MM.1S (cell line): ENCODE measurements at regions not wholly inside any gene's neighbourhood (a gene's known extent, or its start where the extent isn't known, plus 50 kb on each side); places are given as distances from the start of the nearest gene placed in this dataset.

Experiments used
- DNase-seq: peaks from one replicate; pipeline ENCODE4 v3.0.0-alpha.2; 2015
- H2AFZ ChIP-seq: fragments of 300-600 bp; sonication (generic); 2 replicates; pipeline ENCODE4 v1.6.0; 2016; ENCODE audit warnings: antibody characterized with exemption, low read length
- H3F3A ChIP-seq: fragments of 300-600 bp; sonication (generic); 2 replicates; pipeline ENCODE4 v1.6.1; 2016; ENCODE audit warnings: mild to moderate bottlenecking, antibody characterized with exemption, low read length, moderate library complexity, mixed read lengths; ENCODE audit not compliant: insufficient read depth
- H3K27ac ChIP-seq: fragments of 300-600 bp; sonication (generic); 2 replicates; pipeline ENCODE4 v1.5.1; 2016; ENCODE audit warnings: mild to moderate bottlenecking, low read length
- H3K27me3 ChIP-seq: fragments of 300-600 bp; sonication (generic); replicated peaks from 2 replicates; pipeline ENCODE4 v1.6.0; 2016; ENCODE audit warnings: low read length; ENCODE audit not compliant: insufficient read depth
- H3K36me3 ChIP-seq: fragments of 300-600 bp; sonication (generic); replicated peaks from 2 replicates; pipeline ENCODE4 v1.6.1; 2016; ENCODE audit warnings: mild to moderate bottlenecking, low read length, mixed read lengths; ENCODE audit not compliant: insufficient read depth
- H3K4me1 ChIP-seq: fragments of 300-600 bp; sonication (generic); 2 replicates; pipeline ENCODE4 v1.6.1; 2016; ENCODE audit warnings: low read length, mixed read lengths
- H3K4me2 ChIP-seq: fragments of 300-600 bp; sonication (generic); 2 replicates; pipeline ENCODE4 v1.6.0; 2016; ENCODE audit warnings: low read depth, low read length
- H3K4me3 ChIP-seq: fragments of 300-600 bp; sonication (generic); 2 replicates; pipeline ENCODE4 v1.5.1; 2016; ENCODE audit warnings: low read length, mixed read lengths
- H3K79me2 ChIP-seq: fragments of 300-600 bp; sonication (generic); 2 replicates; pipeline ENCODE4 v1.6.1; 2016; ENCODE audit warnings: mixed run types, low read length, mixed read lengths
- H3K9ac ChIP-seq: fragments of 300-600 bp; sonication (generic); 2 replicates; pipeline ENCODE4 v1.6.1; 2016; ENCODE audit warnings: low read length, mixed read lengths
- H3K9me2 ChIP-seq: fragments of 300-600 bp; sonication (generic); replicated peaks from 2 replicates; pipeline ENCODE4 v1.6.1; 2016; ENCODE audit warnings: mild to moderate bottlenecking, low read length, mixed read lengths; ENCODE audit not compliant: insufficient read depth
- H3K9me3 ChIP-seq: fragments of 300-600 bp; sonication (generic); replicated peaks from 2 replicates; pipeline ENCODE4 v1.6.1; 2016; ENCODE audit warnings: mild to moderate bottlenecking, low read length, mixed read lengths; ENCODE audit not compliant: insufficient read depth
- H4K20me1 ChIP-seq: fragments of 300-600 bp; sonication (generic); 2 replicates; pipeline ENCODE4 v1.6.1; 2016; ENCODE audit warnings: mild to moderate bottlenecking, low read length, moderate library complexity, mixed read lengths; ENCODE audit not compliant: insufficient read depth
- CTCF ChIP-seq: fragments of 300-600 bp; sonication (generic); IDR thresholded peaks from 2 replicates; pipeline ENCODE4 v1.5.1; 2016; ENCODE audit warnings: antibody characterized with exemption, low read length, mixed read lengths
- EZH2 ChIP-seq: fragments of 300-600 bp; sonication (generic); optimal IDR thresholded peaks from 2 replicates; pipeline ENCODE3; 2017; ENCODE audit warnings: low read depth, mild to moderate bottlenecking, antibody characterized with exemption, low read length, mixed read lengths
- EZH2phosphoT487 ChIP-seq: fragments of 300-600 bp; sonication (generic); IDR thresholded peaks from 2 replicates; pipeline ENCODE4 v1.6.1; 2018; ENCODE audit warnings: antibody characterized with exemption, low read length

DNA sequence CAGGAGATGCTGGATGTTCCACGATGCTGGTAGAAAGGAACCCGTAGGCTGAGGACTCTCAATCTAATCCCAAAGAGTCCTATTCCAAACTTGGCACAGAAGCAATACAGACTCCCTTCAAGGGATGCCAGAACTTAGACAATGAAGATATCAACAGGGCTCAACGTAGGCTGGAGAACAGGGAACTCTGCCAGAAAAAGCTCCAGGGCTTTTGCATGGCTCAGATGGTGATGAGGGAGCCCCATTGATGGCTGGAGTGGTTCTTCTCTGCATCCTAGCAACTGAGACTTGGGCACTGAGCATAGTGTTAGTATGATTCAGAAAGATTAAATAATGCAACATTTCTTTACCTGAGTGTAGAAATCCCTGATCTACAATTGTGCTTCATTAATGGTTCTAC, 117.2 kb upstream of the NCK2 start:
- DNase-seq = no peak
- Histone ChIP-seq H3F3A (no peaks in the 10 kb centered on the region), H3K9me2 (no peaks in the 10 kb centered on the region), H3K79me2 (no peaks in the 10 kb centered on the region), H3K4me2 (no peak overlapping the region), H3K4me3 (no peak overlapping the region), H3K4me1 (no peaks in the 10 kb centered on the region), H3K9me3 (no peaks in the 10 kb centered on the region), H2AFZ (no peak overlapping the region), H3K27ac (no peak overlapping the region), H3K27me3 (no peaks in the 10 kb centered on the region), H3K9ac (no peak overlapping the region), H4K20me1 (no peaks in the 10 kb centered on the region), H3K36me3 (no peaks in the 10 kb centered on the region)
- TF ChIP-seq EZH2 = no peak
- no peak for TF ChIP-seq CTCF
- no peak for TF ChIP-seq EZH2phosphoT487

DNA sequence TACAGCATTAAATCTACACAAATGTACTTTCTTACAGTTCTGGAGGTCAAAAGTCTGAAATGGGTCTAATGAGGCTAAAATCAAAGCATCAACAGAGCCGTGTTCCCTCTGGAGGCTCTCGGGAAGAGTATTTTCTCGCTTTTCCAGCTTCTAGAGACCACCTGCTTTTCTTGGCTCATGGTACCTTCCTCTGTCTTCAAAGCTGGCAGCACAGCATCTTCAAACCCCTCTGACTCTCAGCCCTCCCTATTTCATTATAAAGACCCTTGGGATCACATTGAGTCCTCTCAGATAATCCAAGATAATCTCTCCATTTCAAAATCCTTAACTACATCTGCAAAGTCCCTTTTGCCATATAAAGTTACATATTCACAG, 117.8 kb upstream of the NCK2 start:
- DNase-seq = no peak
- H3K4me2 ChIP-seq = no peak overlapping the region
- TF ChIP-seq CTCF = no peak
- TF ChIP-seq EZH2 = no peak
- TF ChIP-seq EZH2phosphoT487 = no peak

GRCh38 chr2:105626212-105626965, 118.3 kb upstream of the NCK2 start:
- no peak overlapping the region for H2AFZ ChIP-seq
- H3K79me2 ChIP-seq = no peaks in the 10 kb centered on the region
- no peaks in the 10 kb centered on the region for H3F3A ChIP-seq
- H4K20me1 ChIP-seq = no peaks in the 10 kb centered on the region
- DNase-seq = no peak
- H3K4me3 ChIP-seq = no peak overlapping the region
- no peaks in the 10 kb centered on the region for H3K27me3 ChIP-seq
- no peaks in the 10 kb centered on the region for H3K4me1 ChIP-seq
- H3K9me3 ChIP-seq = no peaks in the 10 kb centered on the region
- no peak overlapping the region for H3K27ac ChIP-seq
- no peaks in the 10 kb centered on the region for H3K36me3 ChIP-seq
- no peak overlapping the region for H3K4me2 ChIP-seq
- no peak overlapping the region for H3K9ac ChIP-seq
- TF ChIP-seq EZH2phosphoT487 = no peak
- no peak for TF ChIP-seq EZH2
- no peak for TF ChIP-seq CTCF
- no peaks in the 10 kb centered on the region for H3K9me2 ChIP-seq

More for the DNA sequence above, 117.8 kb upstream of the NCK2 start:
- H3K27me3 ChIP-seq = no peaks in the 10 kb centered on the region
- no peak overlapping the region for H3K9ac ChIP-seq
- H3K4me1 ChIP-seq = no peaks in the 10 kb centered on the region
- no peaks in the 10 kb centered on the region for H3F3A ChIP-seq
- H3K36me3 ChIP-seq = no peaks in the 10 kb centered on the region
- H3K4me3 ChIP-seq = no peak overlapping the region
- H3K9me2 ChIP-seq = no peaks in the 10 kb centered on the region
- H4K20me1 ChIP-seq = no peaks in the 10 kb centered on the region
- H2AFZ ChIP-seq = no peak overlapping the region
- H3K27ac ChIP-seq = no peak overlapping the region
- no peaks in the 10 kb centered on the region for H3K9me3 ChIP-seq
- no peaks in the 10 kb centered on the region for H3K79me2 ChIP-seq
